GM12865 (cell line): ENCODE measurements at regions not wholly inside any gene's neighbourhood (a gene's known extent, or its start where the extent isn't known, plus 50 kb on each side); places are given as distances from the start of the nearest gene placed in this dataset.

ENCODE experiments used
- DNase-seq: peaks from one replicate; pipeline ENCODE4 v3.0.0; 2010; ENCODE audit warnings: low read depth
- H3K4me3 ChIP-seq: 2 replicates; pipeline ENCODE4 v1.5.1; 2011; ENCODE audit warnings: mild to moderate bottlenecking, low read depth, low read length, control low read depth
- CTCF ChIP-seq: IDR thresholded peaks from 2 replicates; pipeline ENCODE4 v1.5.1; 2011; ENCODE audit warnings: low read length, control low read depth, low read depth, inconsistent platforms; ENCODE audit not compliant: insufficient read depth; ENCODE audit errors: missing control alignments

DNA sequence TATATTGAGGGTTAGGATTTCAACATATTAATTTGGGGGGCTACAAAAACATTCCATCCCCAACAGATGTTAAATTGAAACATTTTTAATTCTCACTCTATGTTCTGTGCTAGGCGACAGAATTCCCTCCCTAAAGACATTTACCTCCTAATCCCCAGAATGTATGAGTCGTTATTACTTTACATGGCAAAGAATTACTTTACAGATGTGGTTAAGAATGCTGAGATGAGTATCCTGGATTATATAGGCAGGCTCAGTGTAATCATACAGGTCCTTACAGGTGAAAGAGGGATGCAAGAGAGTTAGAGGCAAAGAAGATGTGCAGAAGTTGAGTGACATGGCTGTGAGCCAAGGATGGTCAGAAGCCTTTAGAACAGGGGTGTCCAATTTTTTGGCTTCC, 974.1 kb upstream of the ACVR2A start:
- TF ChIP-seq CTCF = no peak
- no peak for DNase-seq
- no peak overlapping the region for H3K4me3 ChIP-seq

GRCh38 chr2:146869328-146869727, 975.5 kb upstream of the ACVR2A start:
- TF ChIP-seq CTCF = no peak
- no peak for DNase-seq
- H3K4me3 ChIP-seq = no peak overlapping the region

DNA sequence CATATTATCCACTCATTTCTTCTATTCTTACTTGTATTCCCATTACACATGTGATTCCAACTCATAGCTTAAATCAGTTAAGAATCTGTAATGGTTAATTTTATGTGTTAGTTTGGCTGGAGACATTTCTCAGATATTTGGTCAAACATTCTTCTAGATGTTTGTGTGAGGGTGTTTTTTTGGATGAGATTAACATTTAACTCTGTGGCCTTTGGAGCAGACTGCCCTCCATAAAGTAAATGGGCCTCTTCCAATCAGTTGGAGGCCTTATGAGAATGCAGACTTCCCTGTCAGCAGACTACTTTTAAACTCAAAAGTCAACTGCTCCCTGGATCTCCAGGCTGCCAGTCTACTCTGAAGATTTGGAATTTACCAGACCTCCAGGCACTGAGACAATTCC, 976.8 kb upstream of the ACVR2A start:
- no peak for TF ChIP-seq CTCF
- H3K4me3 ChIP-seq = no peak overlapping the region
- no peak for DNase-seq

- no peak for TF ChIP-seq CTCF
- no peak overlapping the region for H3K4me3 ChIP-seq
- DNase-seq = no peak
Measured at GRCh38 chr2:146867477-146867986, 977.3 kb upstream of the ACVR2A start.

GRCh38 chr2:146853741-146854444, 990.9 kb upstream of the ACVR2A start:
- no peak for DNase-seq
- H3K4me3 ChIP-seq = no peak overlapping the region
- no peak for TF ChIP-seq CTCF

- no peak for TF ChIP-seq CTCF
- DNase-seq = no peak
- no peak overlapping the region for H3K4me3 ChIP-seq
Measured at GRCh38 chr2:146852661-146853060, 992.2 kb upstream of the ACVR2A start.

GRCh38 chr2:146850746-146851145, 994.1 kb upstream of the ACVR2A start:
- no peak for DNase-seq
- TF ChIP-seq CTCF = no peak
- no peak overlapping the region for H3K4me3 ChIP-seq
